Calu3 (cell line): ENCODE measurements at regions not wholly inside any gene's neighbourhood (a gene's known extent, or its start where the extent isn't known, plus 50 kb on each side); places are given as distances from the start of the nearest gene placed in this dataset.

ENCODE experiments used
- BruUV-seq: library from RNA; stranded (reverse); fragments of 400-500 nt; replicated peaks from 2 replicates; lab custom pipeline; 2021; lab: Mats Ljungman, UMichigan
- CTCF ChIA-PET: fragments of 300-600 bp; sonication (Branson Sonifier 250); formaldehyde crosslinking; loops from one replicate; lab custom pipeline; 2022; ENCODE audit warnings: antibody characterized with exemption; lab: Charles Lee
- DNase-seq: peaks from one replicate; pipeline ENCODE4 v3.0.0; 2022
- H3K27ac Mint-ChIP-seq: one replicate; pipeline ENCODE4 v1.8.0; 2022; ENCODE audit warnings: mixed read lengths; ENCODE audit not compliant: unreplicated experiment
- H3K27me3 Mint-ChIP-seq: one replicate; pipeline ENCODE4 v1.8.0; 2022; ENCODE audit warnings: mixed read lengths; ENCODE audit not compliant: unreplicated experiment
- H3K36me3 Mint-ChIP-seq: one replicate; pipeline ENCODE4 v1.8.0; 2022; ENCODE audit warnings: mild to moderate bottlenecking, moderate library complexity, mixed read lengths; ENCODE audit not compliant: insufficient read depth, unreplicated experiment
- H3K4me1 Mint-ChIP-seq: one replicate; pipeline ENCODE4 v1.8.0; 2022; ENCODE audit warnings: mild to moderate bottlenecking, low read depth, mixed read lengths; ENCODE audit not compliant: unreplicated experiment
- H3K4me3 Mint-ChIP-seq: one replicate; pipeline ENCODE4 v1.8.0; 2022; ENCODE audit warnings: mild to moderate bottlenecking, low read depth, moderate library complexity, mixed read lengths; ENCODE audit not compliant: unreplicated experiment
- H3K9me3 Mint-ChIP-seq: one replicate; pipeline ENCODE4 v1.8.0; 2022; ENCODE audit warnings: low read depth, mixed read lengths; ENCODE audit not compliant: unreplicated experiment
- intact Hi-C: fragments of 100-400 bp; cut with micrococcal nuclease; formaldehyde crosslinking; loops from one replicate; pipeline ENCODE4 v1.10.0; 2022; ENCODE audit not compliant: unreplicated experiment
- TF ChIP-seq, protein P1 (sequence below): fragments of 200-600 bp; IDR thresholded peaks from one replicate; pipeline ENCODE4 v1.8.0; 2022; ENCODE audit warnings: antibody characterized with exemption; ENCODE audit not compliant: unreplicated experiment

DNA sequence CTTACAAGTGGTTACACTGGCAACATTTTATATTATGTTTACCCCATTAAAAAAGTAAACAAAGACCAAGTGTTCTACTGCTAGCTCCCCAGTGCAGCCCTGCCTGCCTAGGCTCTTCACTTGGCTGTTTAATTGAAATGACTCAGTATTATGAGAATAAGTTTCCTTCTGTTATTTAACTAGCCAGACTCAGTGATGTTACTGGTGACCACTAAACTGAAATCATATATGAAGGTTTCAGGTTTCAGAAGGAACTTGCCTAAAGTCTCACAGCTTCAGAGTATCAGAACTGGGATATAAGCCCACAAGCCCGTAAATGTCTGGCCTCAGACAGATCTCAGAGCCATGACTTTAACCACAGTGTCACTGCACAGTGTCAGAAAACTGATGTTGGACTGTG, 66.8 kb upstream of the EXOC4 start:
- H3K4me3 Mint-ChIP-seq = no peak overlapping the region
- H3K27ac Mint-ChIP-seq = no peak overlapping the region
- no peaks in the 10 kb centered on the region for H3K36me3 Mint-ChIP-seq
- no peak for DNase-seq
- CTCF ChIA-PET = no interaction called here
- H3K4me1 Mint-ChIP-seq = no peaks in the 10 kb centered on the region
- intact Hi-C loops = no loop called here
- no TSS peak for BruUV-seq
- TF ChIP-seq, protein P1, sequence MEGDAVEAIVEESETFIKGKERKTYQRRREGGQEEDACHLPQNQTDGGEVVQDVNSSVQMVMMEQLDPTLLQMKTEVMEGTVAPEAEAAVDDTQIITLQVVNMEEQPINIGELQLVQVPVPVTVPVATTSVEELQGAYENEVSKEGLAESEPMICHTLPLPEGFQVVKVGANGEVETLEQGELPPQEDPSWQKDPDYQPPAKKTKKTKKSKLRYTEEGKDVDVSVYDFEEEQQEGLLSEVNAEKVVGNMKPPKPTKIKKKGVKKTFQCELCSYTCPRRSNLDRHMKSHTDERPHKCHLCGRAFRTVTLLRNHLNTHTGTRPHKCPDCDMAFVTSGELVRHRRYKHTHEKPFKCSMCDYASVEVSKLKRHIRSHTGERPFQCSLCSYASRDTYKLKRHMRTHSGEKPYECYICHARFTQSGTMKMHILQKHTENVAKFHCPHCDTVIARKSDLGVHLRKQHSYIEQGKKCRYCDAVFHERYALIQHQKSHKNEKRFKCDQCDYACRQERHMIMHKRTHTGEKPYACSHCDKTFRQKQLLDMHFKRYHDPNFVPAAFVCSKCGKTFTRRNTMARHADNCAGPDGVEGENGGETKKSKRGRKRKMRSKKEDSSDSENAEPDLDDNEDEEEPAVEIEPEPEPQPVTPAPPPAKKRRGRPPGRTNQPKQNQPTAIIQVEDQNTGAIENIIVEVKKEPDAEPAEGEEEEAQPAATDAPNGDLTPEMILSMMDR = no peak
- H3K9me3 Mint-ChIP-seq = no peaks in the 10 kb centered on the region
- peaks cover 41% of the 10 kb centered on the region for H3K27me3 Mint-ChIP-seq

DNA sequence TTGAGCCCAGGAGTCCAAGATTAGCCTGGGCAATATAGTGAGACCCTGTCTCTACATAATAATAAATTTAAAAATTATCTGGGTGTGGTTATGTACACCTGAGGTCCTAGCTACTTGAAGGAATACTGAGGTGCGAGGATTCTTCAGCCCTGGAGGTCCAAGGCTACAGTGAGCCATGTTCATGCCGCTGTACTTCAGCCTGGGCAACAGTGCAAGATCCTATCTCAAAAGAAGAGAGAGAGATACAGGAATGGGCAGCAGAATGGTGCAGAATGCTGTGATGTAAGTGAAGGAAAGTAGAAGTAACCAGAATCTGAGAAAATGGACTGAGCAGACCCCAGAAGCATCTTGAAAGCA, 62.7 kb upstream of the EXOC4 start:
- Mint-ChIP-seq H3K4me1 (no peaks in the 10 kb centered on the region), H3K4me3 (no peak overlapping the region), H3K9me3 (no peaks in the 10 kb centered on the region), H3K27me3 (peaks cover 39% of the 10 kb centered on the region), H3K27ac (no peak overlapping the region), H3K36me3 (no peaks in the 10 kb centered on the region)
- TF ChIP-seq, protein P1 = no peak
- BruUV-seq = no TSS peak
- no peak for DNase-seq
- intact Hi-C loops = no loop called here
- CTCF ChIA-PET = no interaction called here

DNA sequence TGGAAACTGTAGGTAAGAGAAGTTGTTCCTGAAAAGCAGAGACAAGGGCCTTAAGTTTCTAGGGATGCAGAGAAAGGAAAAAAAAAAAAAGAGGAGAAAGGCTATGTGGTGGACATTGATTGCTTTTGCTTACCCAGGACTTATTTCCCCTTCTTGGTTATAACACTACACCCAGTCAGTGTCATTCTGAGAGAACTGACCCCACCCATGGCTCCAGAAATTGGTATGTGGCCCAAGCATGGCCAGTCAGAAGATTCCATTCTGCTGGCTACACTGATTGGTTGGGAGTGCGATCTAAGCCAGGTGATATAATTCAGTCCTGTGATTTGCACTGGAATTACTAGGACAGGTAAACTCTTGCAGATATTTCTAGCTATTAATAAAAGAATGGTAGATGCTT, 62.2 kb upstream of the EXOC4 start:
- intact Hi-C loops = no loop called here
- TF ChIP-seq, protein P1 = no peak
- no peak for DNase-seq
- no peaks in the 10 kb centered on the region for H3K4me1 Mint-ChIP-seq
- no peaks in the 10 kb centered on the region for H3K9me3 Mint-ChIP-seq
- H3K27me3 Mint-ChIP-seq = peaks cover 37% of the 10 kb centered on the region
- no TSS peak for BruUV-seq
- CTCF ChIA-PET = interaction anchor here (0.5 kb wide), 1 partner anchor 663 kb away, joined by 3 read pairs; no protein-coding TSS in a partner anchor
- no peaks in the 10 kb centered on the region for H3K36me3 Mint-ChIP-seq
- H3K4me3 Mint-ChIP-seq = no peak overlapping the region
- no peak overlapping the region for H3K27ac Mint-ChIP-seq

GRCh38 chr7:133191787-133192186, 61.1 kb upstream of the EXOC4 start:
- TF ChIP-seq, protein P1 = no peak
- no peaks in the 10 kb centered on the region for H3K4me1 Mint-ChIP-seq
- no peak overlapping the region for H3K27ac Mint-ChIP-seq
- BruUV-seq = no TSS peak
- no peaks in the 10 kb centered on the region for H3K36me3 Mint-ChIP-seq
- H3K27me3 Mint-ChIP-seq = peaks cover 48% of the 10 kb centered on the region
- no peaks in the 10 kb centered on the region for H3K9me3 Mint-ChIP-seq
- CTCF ChIA-PET = interaction anchor here (0.7 kb wide), 1 partner anchor 299 kb away, joined by 3 read pairs; no protein-coding TSS in a partner anchor
- intact Hi-C loops = no loop called here
- no peak for DNase-seq
- no peak overlapping the region for H3K4me3 Mint-ChIP-seq

DNA sequence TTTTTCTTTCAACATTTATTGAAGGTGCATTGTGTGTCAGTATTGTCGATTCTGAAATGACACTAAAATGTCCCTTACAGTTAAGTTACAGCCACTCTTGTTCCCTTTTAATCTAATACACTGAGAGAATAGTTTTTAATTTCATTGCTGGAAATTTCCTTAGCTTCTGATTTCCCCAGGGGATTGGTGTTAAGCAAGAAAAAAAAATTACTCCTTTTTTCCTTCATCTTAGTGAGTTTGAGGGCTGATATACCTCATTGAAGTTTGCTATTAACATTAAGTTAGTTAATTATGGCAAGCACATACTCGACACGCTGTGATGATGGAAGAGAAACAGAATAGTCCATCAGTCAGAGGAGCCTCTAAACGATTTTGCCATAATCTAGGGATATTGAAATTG, 57.0 kb upstream of the EXOC4 start:
- Mint-ChIP-seq H3K4me1 (no peaks in the 10 kb centered on the region), H3K4me3 (no peak overlapping the region), H3K27me3 (peaks cover 51% of the 10 kb centered on the region), H3K27ac (no peak overlapping the region), H3K9me3 (no peaks in the 10 kb centered on the region), H3K36me3 (no peaks in the 10 kb centered on the region)
- intact Hi-C loops = no loop called here
- CTCF ChIA-PET = no interaction called here
- no TSS peak for BruUV-seq
- TF ChIP-seq, protein P1 = no peak
- no peak for DNase-seq
